Upper lobe of left lung (tissue), 6 donors: ENCODE measurements at regions not wholly inside any gene's neighbourhood (a gene's known extent, or its start where the extent isn't known, plus 50 kb on each side); places are given as distances from the start of the nearest gene placed in this dataset.
A peak's percentile ranks its signal among the peaks of the same experiment; 100 is the strongest.
"Not testable (repeated sequence)": the region's sequence is repeated elsewhere in the genome, so short reads cannot be mapped to it uniquely, and the experiment has no call there.

Source experiments
- ATAC-seq, 2 donors: fragments of 200-7000 bp; cut with Tn5 transposase; one replicate each; pipeline ENCODE4 v1.9.1; 2022; ENCODE audit warnings: mild to moderate bottlenecking in 2 of 2, moderate library complexity in 2 of 2; ENCODE audit not compliant: low FRiP score in 2 of 2
- DNase-seq, 2 donors: peaks; one replicate each; pipeline ENCODE4 v3.0.0-alpha.2; 2019 to 2020
- H3K27ac ChIP-seq, 4 donors: fragments of 200-600 bp; sonication (generic); one replicate each; pipeline ENCODE4 v1.5.1; 2016 to 2019
- H3K27me3 ChIP-seq, 4 donors: fragments of 200-600 bp; sonication (generic); one replicate each; pipeline ENCODE4 v1.5.1; 2017 to 2019
- H3K36me3 ChIP-seq, 4 donors: fragments of 200-600 bp; sonication (generic); one replicate each; pipeline ENCODE4 v1.5.1; 2016 to 2019
- H3K4me1 ChIP-seq, 4 donors: fragments of 200-600 bp; sonication (generic); one replicate each; pipeline ENCODE4 v1.5.1; 2018 to 2019
- H3K4me3 ChIP-seq, 4 donors: fragments of 200-600 bp; sonication (generic); one replicate each; pipeline ENCODE4 v1.5.1; 2017 to 2019; ENCODE audit warnings: mild to moderate bottlenecking in 2 of 4, moderate library complexity in 1 of 4
- H3K9me3 ChIP-seq, 4 donors: fragments of 200-600 bp; sonication (generic); one replicate each; pipeline ENCODE4 v1.5.1; 2018 to 2019
- CTCF ChIP-seq, 6 experiments: fragments of 450-650 bp in 4 of 6; fragments of 200-600 bp in 2 of 6; sonication (generic) in 2 of 6; IDR thresholded peaks; one replicate each; pipeline ENCODE4 v1.5.1; 2016 to 2019; ENCODE audit warnings: antibody characterized with exemption in 6 of 6
- EP300 ChIP-seq, 4 donors: sonication (generic); formaldehyde crosslinking; IDR thresholded peaks; one replicate each; pipeline ENCODE4 v1.5.1; 2017; ENCODE audit warnings: antibody characterized with exemption in 4 of 4, control low read depth in 2 of 4
- POLR2A ChIP-seq, 4 donors: fragments of 450-650 bp; IDR thresholded peaks; one replicate each; pipeline ENCODE4 v1.5.1; 2016 to 2017; ENCODE audit warnings: antibody characterized with exemption in 4 of 4, mild to moderate bottlenecking in 2 of 4
- POLR2AphosphoS5 ChIP-seq, 2 donors: sonication (generic); formaldehyde crosslinking; IDR thresholded peaks; one replicate each; pipeline ENCODE4 v1.5.1; 2017; ENCODE audit warnings: antibody characterized with exemption in 2 of 2
- WGBS, 2 donors: methylation state at CpG; one replicate each; pipeline ENCODE4 v1.1.5; 2017 to 2018; 5-methylcytosine and 5-hydroxymethylcytosine counted together
- donor health status: DM: no; HTN: no; CAD: no; lungs with moderate emphysema.
- donor health status: DM: no; HTN: yes; CAD: no; lungs with severe emphysema.

- WGBS, 2 donors, result 89 to 90% methylated on average over 10 of the region's 10 CpGs
- no peaks in the 10 kb centered on the region for H3K27me3 ChIP-seq
- no peaks in the 10 kb centered on the region for H3K36me3 ChIP-seq
- H3K27ac ChIP-seq, result peak overlapping the region in 3 of 4 donors; percentile 38 to 61 (median 45)
- no peaks in the 10 kb centered on the region for H3K4me1 ChIP-seq
- H3K9me3 ChIP-seq, result no peaks in the 10 kb centered on the region
- peak overlapping the region in 3 of 4 donors; percentile 15 to 35 (median 24) for H3K4me3 ChIP-seq
- no peak for ATAC-seq
- TF ChIP-seq POLR2A (IDR thresholded peaks at IDR 0.05), result no peak
- no peak for TF ChIP-seq CTCF (IDR thresholded peaks at IDR 0.05)
- no peak for TF ChIP-seq POLR2AphosphoS5 (IDR thresholded peaks at IDR 0.05)
- no peak for TF ChIP-seq EP300 (IDR thresholded peaks at IDR 0.05)
- no peak for DNase-seq
Observed at GRCh38 chr4:86452422-86452891, 92.6 kb upstream of the MAPK10 start.

GRCh38 chr4:86452924-86453531, 93.2 kb upstream of the MAPK10 start:
- TF ChIP-seq CTCF (IDR thresholded peaks at IDR 0.05), result no peak
- no peak for TF ChIP-seq EP300 (IDR thresholded peaks at IDR 0.05)
- TF ChIP-seq POLR2AphosphoS5 (IDR thresholded peaks at IDR 0.05), result no peak
- 63 to 70% methylated on average over 10 to 11 of the region's 11 CpGs for WGBS, 2 donors
- DNase-seq (peak in 1 of 2 donors; percentile 14), ATAC-seq (no peak)
- H3K9me3 ChIP-seq, result no peaks in the 10 kb centered on the region
- H3K4me3 ChIP-seq, result peak overlapping the region in 3 of 4 donors; percentile 15 to 35 (median 24)
- H3K27ac ChIP-seq, result peak overlapping the region in 3 of 4 donors; percentile 38 to 61 (median 60)
- no peaks in the 10 kb centered on the region for H3K36me3 ChIP-seq
- no peaks in the 10 kb centered on the region for H3K27me3 ChIP-seq
- no peaks in the 10 kb centered on the region for H3K4me1 ChIP-seq

DNA sequence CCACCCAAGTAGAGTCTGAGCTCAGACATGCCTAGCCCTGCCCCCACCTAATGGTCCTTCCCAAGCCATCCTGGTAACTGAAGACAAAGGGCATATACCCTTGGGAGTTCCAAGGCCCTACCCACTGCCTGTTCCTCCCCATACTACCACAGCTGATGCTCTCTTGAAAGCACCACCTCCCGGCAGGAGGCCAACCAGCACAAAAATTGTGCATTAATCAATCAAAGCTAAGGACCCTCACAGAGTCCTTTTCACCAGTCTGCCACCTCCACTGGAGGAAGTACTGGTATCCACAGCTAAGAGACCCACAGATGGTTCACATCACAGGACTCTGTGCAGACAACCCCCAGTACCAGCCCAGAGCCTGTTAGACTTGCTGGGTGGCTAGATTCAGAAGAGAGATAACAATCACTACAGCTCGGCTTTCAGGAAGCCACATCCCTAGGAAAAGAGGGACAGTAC, 93.8 kb upstream of the MAPK10 start:
- not testable (repeated sequence) for ATAC-seq, H3K4me1 ChIP-seq, DNase-seq, H3K36me3 ChIP-seq, H3K27me3 ChIP-seq, H3K9me3 ChIP-seq, H3K4me3 ChIP-seq
- 35 to 40% methylated on average over 2 of the region's 2 CpGs for WGBS, 2 donors
- H3K27ac ChIP-seq, result peak overlapping the region in 2 of 4 donors; percentile 60 to 61

DNA sequence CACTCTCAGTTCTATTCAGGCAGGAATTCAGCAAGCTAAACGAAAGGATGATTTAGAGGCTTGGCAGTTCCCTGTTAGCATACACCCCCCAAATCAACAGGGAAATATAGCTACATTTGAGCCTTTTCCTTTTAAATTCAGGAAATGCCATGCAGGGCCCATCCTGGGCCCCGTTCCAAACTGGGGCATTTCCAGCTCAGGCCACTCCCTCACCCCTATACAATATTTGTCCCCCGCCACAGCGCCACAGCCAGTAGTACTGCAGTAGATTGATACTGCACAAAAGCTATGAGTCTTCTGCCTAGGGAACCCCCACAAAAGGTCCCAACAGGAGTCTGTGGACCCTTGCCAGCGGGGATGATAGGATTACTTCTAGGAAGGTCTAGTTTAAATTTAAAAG, 102.0 kb upstream of the MAPK10 start:
- no peak overlapping the region for H3K4me3 ChIP-seq
- 76 to 87% methylated on average over 4 to 5 of the region's 5 CpGs for WGBS, 2 donors
- no peaks in the 10 kb centered on the region for H3K36me3 ChIP-seq
- H3K9me3 ChIP-seq, result no peaks in the 10 kb centered on the region
- H3K4me1 ChIP-seq, result no peaks in the 10 kb centered on the region
- no peaks in the 10 kb centered on the region for H3K27me3 ChIP-seq
- no peak for TF ChIP-seq EP300 (IDR thresholded peaks at IDR 0.05)
- TF ChIP-seq POLR2A (IDR thresholded peaks at IDR 0.05), result no peak
- TF ChIP-seq POLR2AphosphoS5 (IDR thresholded peaks at IDR 0.05), result no peak
- no peak for TF ChIP-seq CTCF (IDR thresholded peaks at IDR 0.05)
- ATAC-seq, result no peak
- no peak overlapping the region for H3K27ac ChIP-seq
- DNase-seq, result no peak

DNA sequence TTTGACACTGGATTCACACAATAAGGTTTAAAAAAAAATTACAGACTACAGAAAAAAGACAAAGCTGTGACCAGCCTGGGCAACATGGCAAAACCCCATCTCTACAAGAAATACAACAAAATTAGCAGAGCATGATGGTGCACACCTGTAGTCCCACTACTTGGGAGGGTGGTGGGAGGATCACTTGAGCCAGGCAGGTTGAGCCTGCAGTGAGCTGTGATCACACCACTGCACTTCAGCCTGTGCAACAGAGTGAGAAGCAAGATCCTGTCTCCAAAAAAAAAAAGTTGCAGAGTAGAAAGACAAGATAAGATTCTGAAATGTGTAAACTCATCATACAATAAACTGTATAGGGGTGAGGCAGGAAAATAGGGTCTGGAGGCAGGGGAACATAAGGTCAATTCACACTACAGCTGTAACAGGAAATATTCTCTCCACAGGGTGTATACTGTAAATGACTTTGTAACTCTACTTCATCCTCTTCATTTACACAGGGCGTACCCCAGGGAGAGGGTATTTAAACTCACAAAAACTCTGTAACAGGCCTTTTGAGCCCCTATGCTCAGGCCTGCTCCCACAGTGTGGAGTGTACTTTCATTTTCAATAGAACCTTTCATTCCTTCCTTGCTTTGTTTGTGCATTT, 112.6 kb upstream of the MAPK10 start:
- no peaks in the 10 kb centered on the region for H3K9me3 ChIP-seq
- no peaks in the 10 kb centered on the region for H3K27me3 ChIP-seq
- 57 to 78% methylated on average over 1 of the region's 1 CpG for WGBS, 2 donors
- no peak overlapping the region for H3K4me3 ChIP-seq
- no peak for DNase-seq
- peaks cover 0 to 6% (median 2%) of the 10 kb centered on the region in 4 donors for H3K4me1 ChIP-seq
- no peak overlapping the region for H3K27ac ChIP-seq
- ATAC-seq, result no peak
- H3K36me3 ChIP-seq, result no peaks in the 10 kb centered on the region
- TF ChIP-seq POLR2AphosphoS5 (IDR thresholded peaks at IDR 0.05), result no peak

GRCh38 chr4:86478151-86478550, 116.0 kb upstream of the PTPN13 start:
- not testable (repeated sequence) for H3K9me3 ChIP-seq, H3K4me1 ChIP-seq, H3K4me3 ChIP-seq, H3K27ac ChIP-seq, H3K27me3 ChIP-seq, H3K36me3 ChIP-seq, ATAC-seq
- WGBS, 2 donors, result 72 to 79% methylated on average over 4 of the region's 4 CpGs
- peak in 1 of 2 donors; percentile 25 for DNase-seq
